ENCODE measurements at regions not wholly inside any gene's neighbourhood (a gene's known extent, or its start where the extent isn't known, plus 50 kb on each side); places are given as distances from the start of the nearest gene placed in this dataset.

GRCh38 chr7:113446791-113447190 lies 328.4 kb upstream of the SMIM30 start:
- no peaks in the 10 kb centered on the region for H3K4me1 ChIP-seq (ENCODE audit: control insufficient read depth in 2 of 3, insufficient read depth in 2 of 3, low read depth in 1 of 3, low read length in 3 of 3)
- no peaks in the 10 kb centered on the region for H3K36me3 ChIP-seq (ENCODE audit: control insufficient read depth in 2 of 3, insufficient read depth in 3 of 3, low read length in 3 of 3)
- H3K9ac ChIP-seq (ENCODE audit: low read length in 3 of 3), result no peak overlapping the region
- FAIRE-seq (no peak), DNase-seq (no peak)
- H3K27ac ChIP-seq (ENCODE audit: low read depth in 2 of 2, low read length in 2 of 2), result no peak overlapping the region
- no peaks in the 10 kb centered on the region for H3K27me3 ChIP-seq (ENCODE audit: control insufficient read depth, insufficient read depth, low read length)
- no peaks in the 10 kb centered on the region for H3K9me3 ChIP-seq (ENCODE audit: control insufficient read depth in 2 of 3, insufficient read depth in 1 of 3, low read length in 3 of 3)
- intact Hi-C loops (cut with DNase I), result no loop called here
- H3K4me3 ChIP-seq (ENCODE audit: low read length in 3 of 3), result no peak overlapping the region
- TF ChIP-seq, protein P1, sequence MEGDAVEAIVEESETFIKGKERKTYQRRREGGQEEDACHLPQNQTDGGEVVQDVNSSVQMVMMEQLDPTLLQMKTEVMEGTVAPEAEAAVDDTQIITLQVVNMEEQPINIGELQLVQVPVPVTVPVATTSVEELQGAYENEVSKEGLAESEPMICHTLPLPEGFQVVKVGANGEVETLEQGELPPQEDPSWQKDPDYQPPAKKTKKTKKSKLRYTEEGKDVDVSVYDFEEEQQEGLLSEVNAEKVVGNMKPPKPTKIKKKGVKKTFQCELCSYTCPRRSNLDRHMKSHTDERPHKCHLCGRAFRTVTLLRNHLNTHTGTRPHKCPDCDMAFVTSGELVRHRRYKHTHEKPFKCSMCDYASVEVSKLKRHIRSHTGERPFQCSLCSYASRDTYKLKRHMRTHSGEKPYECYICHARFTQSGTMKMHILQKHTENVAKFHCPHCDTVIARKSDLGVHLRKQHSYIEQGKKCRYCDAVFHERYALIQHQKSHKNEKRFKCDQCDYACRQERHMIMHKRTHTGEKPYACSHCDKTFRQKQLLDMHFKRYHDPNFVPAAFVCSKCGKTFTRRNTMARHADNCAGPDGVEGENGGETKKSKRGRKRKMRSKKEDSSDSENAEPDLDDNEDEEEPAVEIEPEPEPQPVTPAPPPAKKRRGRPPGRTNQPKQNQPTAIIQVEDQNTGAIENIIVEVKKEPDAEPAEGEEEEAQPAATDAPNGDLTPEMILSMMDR (IDR thresholded peaks at IDR 0.05; ENCODE audit: borderline replicate concordance, extremely low read depth, insufficient read depth), result no peak

- H3K27me3 ChIP-seq (ENCODE audit: control insufficient read depth, insufficient read depth, low read length), result no peaks in the 10 kb centered on the region
- FAIRE-seq, result no peak
- no peaks in the 10 kb centered on the region for H3K4me1 ChIP-seq (ENCODE audit: control insufficient read depth in 2 of 3, insufficient read depth in 2 of 3, low read depth in 1 of 3, low read length in 3 of 3)
- H3K27ac ChIP-seq (ENCODE audit: low read depth in 2 of 2, low read length in 2 of 2), result no peak overlapping the region
- H3K36me3 ChIP-seq (ENCODE audit: control insufficient read depth in 2 of 3, insufficient read depth in 3 of 3, low read length in 3 of 3), result no peaks in the 10 kb centered on the region
- intact Hi-C loops (cut with DNase I), result no loop called here
- H3K9ac ChIP-seq (ENCODE audit: low read length in 3 of 3), result no peak overlapping the region
- TF ChIP-seq, protein P1 (IDR thresholded peaks at IDR 0.05; ENCODE audit: borderline replicate concordance, extremely low read depth, insufficient read depth), result no peak
- H3K9me3 ChIP-seq (ENCODE audit: control insufficient read depth in 2 of 3, insufficient read depth in 1 of 3, low read length in 3 of 3), result no peaks in the 10 kb centered on the region
- no peak for DNase-seq
- no peak overlapping the region for H3K4me3 ChIP-seq (ENCODE audit: low read length in 3 of 3)
Observed at GRCh38 chr7:113446391-113446790, 328.0 kb upstream of the SMIM30 start.

DNA sequence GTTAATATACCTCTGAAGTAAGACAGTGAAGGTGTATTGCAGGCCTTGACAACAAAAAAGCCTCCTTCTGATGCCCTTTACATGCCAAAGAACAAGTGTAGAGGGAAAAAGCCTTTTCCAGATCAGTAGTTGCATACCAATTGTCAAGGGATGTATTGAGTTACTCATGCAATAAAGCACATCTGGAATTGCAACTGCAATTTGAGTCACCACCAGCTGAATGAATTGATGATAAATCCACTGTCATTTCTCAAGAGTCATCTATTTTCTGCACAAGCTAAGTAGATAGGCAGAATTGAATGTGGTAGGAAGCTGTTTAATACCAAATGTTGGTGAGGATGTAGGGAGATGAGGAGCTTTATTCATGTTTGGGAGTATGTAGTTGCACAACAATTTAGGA lies 325.9 kb upstream of the SMIM30 start:
- no peak overlapping the region for H3K27ac ChIP-seq (ENCODE audit: low read depth in 2 of 2, low read length in 2 of 2)
- TF ChIP-seq, protein P1 (IDR thresholded peaks at IDR 0.05; ENCODE audit: borderline replicate concordance, extremely low read depth, insufficient read depth), result no peak
- H3K27me3 ChIP-seq (ENCODE audit: control insufficient read depth, insufficient read depth, low read length), result no peaks in the 10 kb centered on the region
- no peak for DNase-seq
- intact Hi-C loops (cut with DNase I), result no loop called here
- no peak overlapping the region for H3K9ac ChIP-seq (ENCODE audit: low read length in 3 of 3)
- FAIRE-seq, result no peak
- H3K36me3 ChIP-seq (ENCODE audit: control insufficient read depth in 2 of 3, insufficient read depth in 3 of 3, low read length in 3 of 3), result no peaks in the 10 kb centered on the region
- no peak overlapping the region for H3K4me3 ChIP-seq (ENCODE audit: low read length in 3 of 3)
- no peaks in the 10 kb centered on the region for H3K4me1 ChIP-seq (ENCODE audit: control insufficient read depth in 2 of 3, insufficient read depth in 2 of 3, low read depth in 1 of 3, low read length in 3 of 3)
- H3K9me3 ChIP-seq (ENCODE audit: control insufficient read depth in 2 of 3, insufficient read depth in 1 of 3, low read length in 3 of 3), result no peaks in the 10 kb centered on the region

DNA sequence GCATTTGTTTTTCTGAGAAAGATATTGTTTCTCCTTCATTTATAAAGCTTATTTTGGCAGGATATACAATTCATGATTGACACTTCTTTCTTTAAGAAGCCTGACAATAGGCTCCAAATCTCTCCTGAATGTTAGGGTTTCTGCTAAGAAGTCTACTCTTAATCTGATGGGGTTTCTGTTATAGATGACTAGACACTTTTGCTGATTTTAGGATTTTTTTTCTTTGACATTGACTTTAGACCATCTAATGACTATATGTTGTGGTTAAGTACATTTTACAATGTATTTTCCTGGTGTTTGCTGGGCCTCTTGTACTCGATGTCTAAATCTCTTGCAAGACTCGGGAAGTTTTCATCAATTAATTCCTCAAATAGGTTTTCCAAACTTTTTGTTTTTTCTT lies 321.8 kb upstream of the SMIM30 start:
- DNase-seq (no peak), FAIRE-seq (no peak)
- H3K4me3 ChIP-seq (ENCODE audit: low read length in 3 of 3), result no peak overlapping the region
- H3K9ac ChIP-seq (ENCODE audit: low read length in 3 of 3), result no peak overlapping the region
- H3K4me1 ChIP-seq (ENCODE audit: control insufficient read depth in 2 of 3, insufficient read depth in 2 of 3, low read depth in 1 of 3, low read length in 3 of 3), result no peaks in the 10 kb centered on the region
- no peaks in the 10 kb centered on the region for H3K36me3 ChIP-seq (ENCODE audit: control insufficient read depth in 2 of 3, insufficient read depth in 3 of 3, low read length in 3 of 3)
- intact Hi-C loops (cut with DNase I), result no loop called here
- H3K27me3 ChIP-seq (ENCODE audit: control insufficient read depth, insufficient read depth, low read length), result no peaks in the 10 kb centered on the region
- no peak overlapping the region for H3K27ac ChIP-seq (ENCODE audit: low read depth in 2 of 2, low read length in 2 of 2)
- no peaks in the 10 kb centered on the region for H3K9me3 ChIP-seq (ENCODE audit: control insufficient read depth in 2 of 3, insufficient read depth in 1 of 3, low read length in 3 of 3)
- TF ChIP-seq, protein P1 (IDR thresholded peaks at IDR 0.05; ENCODE audit: borderline replicate concordance, extremely low read depth, insufficient read depth), result no peak

Measured in kidney (tissue), 13 donors.